GM12875 (cell line): ENCODE measurements at regions not wholly inside any gene's neighbourhood (a gene's known extent, or its start where the extent isn't known, plus 50 kb on each side); places are given as distances from the start of the nearest gene placed in this dataset.

Source experiments
- H3K4me3 ChIP-seq: one replicate; pipeline ENCODE4 v1.5.1; 2011; ENCODE audit warnings: low read depth, low read length, control low read depth
- CTCF ChIP-seq: IDR thresholded peaks from 2 replicates; pipeline ENCODE4 v1.5.1; 2011; ENCODE audit warnings: low read depth, mild to moderate bottlenecking, control low read depth, inconsistent platforms, low read length, moderate library complexity, borderline replicate concordance; ENCODE audit not compliant: insufficient read depth

GRCh38 chr6:74912234-74912633 lies 293.6 kb downstream of the COL12A1 start:
- H3K4me3 ChIP-seq: no peak overlapping the region
- TF ChIP-seq CTCF: no peak

GRCh38 chr6:74902846-74903245 lies 303.0 kb downstream of the COL12A1 start:
- no peak for TF ChIP-seq CTCF
- H3K4me3 ChIP-seq: no peak overlapping the region

GRCh38 chr6:74902089-74902488 lies 303.8 kb downstream of the COL12A1 start:
- H3K4me3 ChIP-seq: no peak overlapping the region
- no peak for TF ChIP-seq CTCF

- TF ChIP-seq CTCF: no peak
- H3K4me3 ChIP-seq: no peak overlapping the region
Observed at GRCh38 chr6:74901576-74901975, 304.3 kb downstream of the COL12A1 start.

- H3K4me3 ChIP-seq: no peak overlapping the region
- TF ChIP-seq CTCF: no peak
Observed at GRCh38 chr6:74899416-74899815, 306.4 kb downstream of the COL12A1 start.

GRCh38 chr6:74892091-74892490 lies 313.8 kb downstream of the COL12A1 start:
- no peak overlapping the region for H3K4me3 ChIP-seq
- no peak for TF ChIP-seq CTCF

GRCh38 chr6:74891349-74891831 lies 314.5 kb downstream of the COL12A1 start:
- no peak for TF ChIP-seq CTCF
- H3K4me3 ChIP-seq: no peak overlapping the region
